Neutrophil (primary cell): ENCODE measurements at regions not wholly inside any gene's neighbourhood (a gene's known extent, or its start where the extent isn't known, plus 50 kb on each side); places are given as distances from the start of the nearest gene placed in this dataset.

Experiments
- H3K27ac ChIP-seq: fragments of 200-600 bp; sonication (generic); 2 replicates; pipeline ENCODE4 v1.5.1; 2016; ENCODE audit warnings: mild to moderate bottlenecking, moderate library complexity
- H3K27me3 ChIP-seq: fragments of 200-600 bp; sonication (generic); 2 replicates; pipeline ENCODE4 v1.6.0; 2016; ENCODE audit warnings: mild to moderate bottlenecking
- H3K36me3 ChIP-seq: fragments of 200-600 bp; sonication (generic); 2 replicates; pipeline ENCODE4 v1.5.1; 2017
- H3K4me1 ChIP-seq, 2 experiments: fragments of 200-600 bp in 1 of 2; sonication (generic) in 1 of 2; 1 replicate in 1 of 2; 2 replicates in 1 of 2; pipeline versions ENCODE4 v1.5.1 to v1.6.1; 2013 to 2016; ENCODE audit warnings: low read depth in 1 of 2, low read length in 1 of 2, mild to moderate bottlenecking in 1 of 2, moderate library complexity in 1 of 2; ENCODE audit not compliant: control insufficient read depth in 1 of 2, insufficient read depth in 1 of 2
- H3K4me3 ChIP-seq, 2 experiments: fragments of 200-600 bp in 1 of 2; sonication (generic) in 1 of 2; 1 replicate in 1 of 2; 2 replicates in 1 of 2; pipeline ENCODE4 v1.5.1; 2013 to 2016; ENCODE audit warnings: low read depth in 1 of 2, low read length in 1 of 2, mild to moderate bottlenecking in 1 of 2, moderate library complexity in 1 of 2
- H3K9me3 ChIP-seq: fragments of 200-600 bp; sonication (generic); 2 replicates; pipeline ENCODE4 v1.5.1; 2016
- TF ChIP-seq, protein P1 (sequence below): fragments of 200-600 bp; sonication (generic); IDR thresholded peaks from 2 replicates; pipeline ENCODE4 v1.5.1; 2016; ENCODE audit warnings: antibody characterized with exemption

DNA sequence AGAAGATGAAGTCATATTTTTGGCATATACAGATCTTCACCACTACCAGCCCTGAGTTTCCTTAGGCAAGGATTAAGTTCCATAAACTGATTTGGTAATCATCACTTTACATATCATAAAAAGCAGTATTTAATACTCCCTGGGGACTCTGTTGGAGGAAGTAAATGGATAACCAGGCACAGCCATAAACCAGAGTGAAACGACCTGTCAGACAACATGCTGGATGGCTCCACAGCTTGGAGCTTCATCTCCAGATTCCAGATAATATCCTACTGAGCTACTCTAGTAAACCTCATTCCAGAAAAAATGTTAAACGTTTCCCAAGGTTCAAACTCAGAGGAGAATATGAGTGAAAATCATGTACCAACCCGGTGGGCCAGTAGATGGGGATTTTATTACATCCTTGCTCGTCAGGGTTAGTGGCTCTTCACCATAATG is 109.2 kb downstream of the BASP1 start:
- TF ChIP-seq, protein P1, sequence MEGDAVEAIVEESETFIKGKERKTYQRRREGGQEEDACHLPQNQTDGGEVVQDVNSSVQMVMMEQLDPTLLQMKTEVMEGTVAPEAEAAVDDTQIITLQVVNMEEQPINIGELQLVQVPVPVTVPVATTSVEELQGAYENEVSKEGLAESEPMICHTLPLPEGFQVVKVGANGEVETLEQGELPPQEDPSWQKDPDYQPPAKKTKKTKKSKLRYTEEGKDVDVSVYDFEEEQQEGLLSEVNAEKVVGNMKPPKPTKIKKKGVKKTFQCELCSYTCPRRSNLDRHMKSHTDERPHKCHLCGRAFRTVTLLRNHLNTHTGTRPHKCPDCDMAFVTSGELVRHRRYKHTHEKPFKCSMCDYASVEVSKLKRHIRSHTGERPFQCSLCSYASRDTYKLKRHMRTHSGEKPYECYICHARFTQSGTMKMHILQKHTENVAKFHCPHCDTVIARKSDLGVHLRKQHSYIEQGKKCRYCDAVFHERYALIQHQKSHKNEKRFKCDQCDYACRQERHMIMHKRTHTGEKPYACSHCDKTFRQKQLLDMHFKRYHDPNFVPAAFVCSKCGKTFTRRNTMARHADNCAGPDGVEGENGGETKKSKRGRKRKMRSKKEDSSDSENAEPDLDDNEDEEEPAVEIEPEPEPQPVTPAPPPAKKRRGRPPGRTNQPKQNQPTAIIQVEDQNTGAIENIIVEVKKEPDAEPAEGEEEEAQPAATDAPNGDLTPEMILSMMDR: no peak

DNA sequence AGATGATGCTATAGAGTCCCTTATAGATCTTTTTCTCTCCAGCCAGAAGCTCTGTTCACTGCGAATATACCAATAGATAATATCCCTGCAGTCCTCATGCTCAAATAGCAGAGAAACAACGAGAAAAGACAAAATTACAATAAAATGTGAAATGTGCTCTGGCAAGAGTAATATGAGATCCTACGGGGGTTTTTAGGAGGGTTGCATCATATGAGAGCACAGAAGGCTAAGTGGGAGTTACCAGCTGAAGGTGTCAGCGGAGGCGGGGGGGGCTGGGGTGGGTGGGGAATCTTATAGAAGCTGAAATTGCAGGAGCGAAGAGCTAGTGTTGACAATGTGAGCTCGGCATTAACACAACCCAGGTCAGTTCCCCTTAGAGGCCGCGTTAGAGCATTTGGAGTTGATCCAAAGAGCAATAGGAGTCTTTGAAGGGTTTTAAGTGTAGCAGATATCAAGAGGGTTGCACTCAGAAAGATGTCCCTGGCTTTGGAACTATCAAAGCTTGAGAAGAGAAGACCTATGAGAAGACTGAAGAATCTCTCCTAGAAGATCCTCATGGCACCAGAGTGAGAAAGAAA is 109.7 kb downstream of the BASP1 start:
- no peaks in the 10 kb centered on the region for H3K4me1 ChIP-seq
- no peak overlapping the region for H3K4me3 ChIP-seq
- H3K27ac ChIP-seq: no peak overlapping the region
- H3K36me3 ChIP-seq: no peaks in the 10 kb centered on the region
- TF ChIP-seq, protein P1: no peak
- H3K27me3 ChIP-seq: no peaks in the 10 kb centered on the region
- no peaks in the 10 kb centered on the region for H3K9me3 ChIP-seq

More for the DNA sequence above, 109.2 kb downstream of the BASP1 start:
- Histone ChIP-seq H3K27ac (no peak overlapping the region), H3K4me1 (no peaks in the 10 kb centered on the region), H3K27me3 (no peaks in the 10 kb centered on the region), H3K4me3 (no peak overlapping the region), H3K9me3 (no peaks in the 10 kb centered on the region), H3K36me3 (no peaks in the 10 kb centered on the region)

DNA sequence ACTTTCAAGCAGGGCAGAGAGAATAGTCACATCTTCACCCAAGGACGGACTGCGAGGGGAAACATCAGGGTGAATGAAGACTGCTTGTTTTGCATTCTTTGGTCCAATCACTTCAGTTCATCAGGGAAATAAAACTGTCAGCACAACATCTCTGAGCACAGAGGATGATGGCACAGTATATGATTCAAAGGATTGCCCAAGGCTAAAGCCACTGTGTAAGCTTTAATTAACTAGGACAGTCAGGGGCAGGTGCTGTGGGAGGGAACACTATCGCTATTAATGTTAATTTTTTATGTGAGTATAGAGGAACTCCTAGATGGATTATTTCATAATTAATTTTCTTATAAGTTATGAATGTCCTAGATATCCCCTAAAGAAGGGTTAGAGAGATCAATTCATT is 112.1 kb downstream of the BASP1 start:
- Histone ChIP-seq H3K27me3 (no peaks in the 10 kb centered on the region), H3K4me1 (no peaks in the 10 kb centered on the region), H3K4me3 (no peak overlapping the region), H3K36me3 (no peaks in the 10 kb centered on the region), H3K27ac (no peak overlapping the region), H3K9me3 (no peaks in the 10 kb centered on the region)
- TF ChIP-seq, protein P1: no peak

DNA sequence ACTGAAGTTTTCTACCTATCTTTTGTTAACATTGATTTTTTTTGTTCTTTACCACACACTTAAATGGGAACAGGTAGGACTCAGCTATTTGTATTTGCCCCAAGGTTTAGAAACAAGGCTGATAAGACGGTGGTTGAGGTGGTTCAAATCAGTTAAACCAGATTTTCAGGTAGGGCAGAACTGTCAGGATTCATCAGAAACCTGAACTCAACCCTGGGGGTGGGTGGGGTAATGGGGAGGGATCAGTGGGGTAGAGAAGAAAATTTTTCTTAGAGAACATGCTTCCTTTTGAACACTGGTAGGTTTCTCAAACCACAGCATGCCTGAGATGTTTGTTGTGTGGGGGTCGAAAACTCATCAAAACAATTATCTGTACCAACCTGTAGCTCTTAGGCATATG is 113.0 kb downstream of the BASP1 start:
- no peak overlapping the region for H3K27ac ChIP-seq
- no peaks in the 10 kb centered on the region for H3K4me1 ChIP-seq
- TF ChIP-seq, protein P1: no peak
- H3K9me3 ChIP-seq: no peaks in the 10 kb centered on the region
- H3K4me3 ChIP-seq: no peak overlapping the region
- H3K36me3 ChIP-seq: no peaks in the 10 kb centered on the region
- H3K27me3 ChIP-seq: no peaks in the 10 kb centered on the region

DNA sequence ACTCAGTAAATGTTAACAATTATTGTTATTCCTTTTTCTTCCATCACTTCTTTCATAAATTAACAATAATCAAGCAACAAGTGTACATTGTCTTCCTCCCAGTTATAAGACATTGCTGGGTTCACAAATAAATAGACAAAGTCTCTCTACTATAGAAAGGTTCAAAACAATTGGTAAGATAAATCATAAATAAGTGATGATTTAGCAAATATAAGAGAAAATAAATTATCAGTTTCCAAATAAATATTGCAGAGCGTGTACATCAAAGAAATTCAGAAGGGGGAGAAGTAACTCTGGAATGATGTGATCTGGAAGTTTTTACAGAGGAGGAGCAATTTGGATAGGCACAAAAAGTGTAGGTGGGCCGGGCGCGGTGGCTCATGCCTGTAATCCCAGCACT is 114.2 kb downstream of the BASP1 start:
- TF ChIP-seq, protein P1: no peak

More for the DNA sequence above, 114.2 kb downstream of the BASP1 start:
- Histone ChIP-seq H3K9me3 (no peaks in the 10 kb centered on the region), H3K27ac (no peak overlapping the region), H3K27me3 (no peaks in the 10 kb centered on the region), H3K36me3 (no peaks in the 10 kb centered on the region), H3K4me3 (no peak overlapping the region), H3K4me1 (no peaks in the 10 kb centered on the region)
